ENCODE measurements at regions not wholly inside any gene's neighbourhood (a gene's known extent, or its start where the extent isn't known, plus 50 kb on each side); places are given as distances from the start of the nearest gene placed in this dataset.

- intact Hi-C loops (cut with micrococcal nuclease), result no loop called here
- H3K4me3 ChIP-seq, result no peak overlapping the region
- H3K9me3 ChIP-seq (replicated peaks), result peaks cover under 1% of the 10 kb centered on the region
- H3K4me1 ChIP-seq, result peaks cover 5% of the 10 kb centered on the region
- no peaks in the 10 kb centered on the region for H3K36me3 ChIP-seq
- H3K27ac ChIP-seq (replicated peaks), result no peak overlapping the region
- H3K27me3 ChIP-seq (ENCODE audit: low read depth), result no peaks in the 10 kb centered on the region
- DNase-seq, result no peak
- no peak for TF ChIP-seq CTCF (IDR thresholded peaks at IDR 0.05; ENCODE audit: borderline replicate concordance)
Measured at GRCh38 chr11:103779054-103779453, 257.4 kb upstream of the DDI1 start.

GRCh38 chr11:103789952-103790351 lies 246.5 kb upstream of the DDI1 start:
- intact Hi-C loops (cut with micrococcal nuclease), result no loop called here
- Histone ChIP-seq H3K4me1 (no peaks in the 10 kb centered on the region), H3K4me3 (no peak overlapping the region), H3K36me3 (no peaks in the 10 kb centered on the region), H3K27me3 (ENCODE audit: low read depth) (no peaks in the 10 kb centered on the region), H3K9me3 (replicated peaks) (peaks cover 37% of the 10 kb centered on the region), H3K27ac (replicated peaks) (no peak overlapping the region)
- no peak for DNase-seq
- no peak for TF ChIP-seq CTCF (IDR thresholded peaks at IDR 0.05; ENCODE audit: borderline replicate concordance)

GRCh38 chr11:103792981-103793468 lies 243.4 kb upstream of the DDI1 start:
- no peak for DNase-seq
- intact Hi-C loops (cut with micrococcal nuclease), result no loop called here
- Histone ChIP-seq H3K4me3 (no peak overlapping the region), H3K4me1 (no peaks in the 10 kb centered on the region), H3K9me3 (replicated peaks) (peaks cover 25% of the 10 kb centered on the region), H3K27me3 (ENCODE audit: low read depth) (no peaks in the 10 kb centered on the region), H3K36me3 (no peaks in the 10 kb centered on the region), H3K27ac (replicated peaks) (peak overlapping the region; percentile 61)
- TF ChIP-seq CTCF (IDR thresholded peaks at IDR 0.05; ENCODE audit: borderline replicate concordance), result no peak

GRCh38 chr11:103794262-103794661 lies 242.2 kb upstream of the DDI1 start:
- Histone ChIP-seq H3K4me1 (no peaks in the 10 kb centered on the region), H3K27me3 (ENCODE audit: low read depth) (no peaks in the 10 kb centered on the region), H3K27ac (replicated peaks) (peak overlapping the region; percentile 61), H3K9me3 (replicated peaks) (peaks cover 25% of the 10 kb centered on the region), H3K4me3 (no peak overlapping the region), H3K36me3 (no peaks in the 10 kb centered on the region)
- intact Hi-C loops (cut with micrococcal nuclease), result no loop called here
- DNase-seq, result no peak
- TF ChIP-seq CTCF (IDR thresholded peaks at IDR 0.05; ENCODE audit: borderline replicate concordance), result no peak

GRCh38 chr11:103798026-103798425 lies 238.4 kb upstream of the DDI1 start:
- Histone ChIP-seq H3K36me3 (no peaks in the 10 kb centered on the region), H3K4me1 (peaks cover 14% of the 10 kb centered on the region), H3K27ac (replicated peaks) (peak overlapping the region; percentile 66), H3K4me3 (no peak overlapping the region), H3K27me3 (ENCODE audit: low read depth) (no peaks in the 10 kb centered on the region), H3K9me3 (replicated peaks) (peaks cover 2% of the 10 kb centered on the region)
- intact Hi-C loops (cut with micrococcal nuclease), result no loop called here
- no peak for DNase-seq
- no peak for TF ChIP-seq CTCF (IDR thresholded peaks at IDR 0.05; ENCODE audit: borderline replicate concordance)

GRCh38 chr11:103798446-103798845 lies 238.0 kb upstream of the DDI1 start:
- Histone ChIP-seq H3K9me3 (replicated peaks) (no peaks in the 10 kb centered on the region), H3K27ac (replicated peaks) (peak overlapping the region; percentile 76), H3K27me3 (ENCODE audit: low read depth) (no peaks in the 10 kb centered on the region), H3K4me3 (no peak overlapping the region), H3K4me1 (peaks cover 14% of the 10 kb centered on the region), H3K36me3 (no peaks in the 10 kb centered on the region)
- intact Hi-C loops (cut with micrococcal nuclease), result no loop called here
- no peak for DNase-seq
- TF ChIP-seq CTCF (IDR thresholded peaks at IDR 0.05; ENCODE audit: borderline replicate concordance), result no peak

Measured in left ventricle myocardium inferior (tissue), 1 donor.